ENCODE measurements at regions not wholly inside any gene's neighbourhood (a gene's known extent, or its start where the extent isn't known, plus 50 kb on each side); places are given as distances from the start of the nearest gene placed in this dataset.

DNA sequence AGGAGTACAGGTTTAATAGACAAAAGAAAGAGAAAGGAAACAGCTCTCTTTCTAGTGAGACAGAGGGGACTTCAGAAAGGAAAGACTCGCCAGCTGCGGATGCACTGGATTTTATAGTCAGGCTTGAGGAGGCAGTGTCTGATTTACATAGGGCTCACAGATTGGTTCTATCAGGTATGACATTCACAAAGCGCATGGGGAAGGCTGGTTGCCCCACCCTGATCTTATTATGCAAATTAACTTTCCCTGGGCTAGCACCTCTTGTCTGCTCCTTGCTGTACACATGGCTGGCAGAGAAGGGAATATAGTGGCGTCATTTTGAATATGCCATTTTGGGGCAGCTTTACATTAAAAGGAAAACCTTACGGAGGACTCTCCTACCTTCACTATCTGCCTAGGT, 938.4 kb upstream of the SEMA6D start:
- H3K9ac ChIP-seq (ENCODE audit: low read length), result no peak overlapping the region

DNA sequence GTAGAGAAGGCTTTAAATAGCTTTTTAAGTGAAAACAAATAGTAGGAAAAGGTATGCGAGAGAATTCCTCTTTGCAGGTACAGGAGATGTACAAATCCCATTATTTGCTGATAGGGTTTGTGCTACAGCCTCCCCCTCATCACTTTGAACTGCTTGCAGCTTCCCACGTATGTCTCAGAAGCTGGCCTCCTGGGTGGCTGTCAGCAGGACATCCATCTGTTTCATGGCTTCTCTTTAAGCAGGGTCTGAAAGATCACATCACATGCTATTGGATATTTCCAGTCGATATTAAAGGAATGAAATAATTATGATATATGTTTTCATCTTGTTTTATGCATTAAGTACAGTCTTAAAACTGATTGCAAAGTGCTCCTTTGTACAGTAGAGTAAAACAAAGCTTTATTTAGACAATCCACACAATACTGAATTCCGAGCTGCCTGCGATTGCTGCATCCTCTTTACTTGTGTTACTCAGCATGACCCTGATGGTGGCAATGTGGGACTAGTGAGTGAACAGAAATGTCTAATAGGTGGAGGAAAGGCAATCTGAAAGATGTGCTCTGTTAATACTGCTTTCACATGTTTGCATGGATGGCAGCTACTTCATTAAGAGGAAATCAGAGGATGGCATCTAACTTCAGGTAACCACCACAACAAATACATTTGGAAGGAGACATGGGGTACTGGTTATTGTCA, 930.6 kb upstream of the SEMA6D start:
- no peaks in the 10 kb centered on the region for H3K4me1 ChIP-seq (ENCODE audit: insufficient read depth, low read length, severe bottlenecking)
- no peaks in the 10 kb centered on the region for H3K9me3 ChIP-seq (ENCODE audit: low read length)
- no peak overlapping the region for H3K4me2 ChIP-seq (ENCODE audit: low read length)
- no peak overlapping the region for H2AFZ ChIP-seq (ENCODE audit: low read length)
- TF ChIP-seq, protein P1, sequence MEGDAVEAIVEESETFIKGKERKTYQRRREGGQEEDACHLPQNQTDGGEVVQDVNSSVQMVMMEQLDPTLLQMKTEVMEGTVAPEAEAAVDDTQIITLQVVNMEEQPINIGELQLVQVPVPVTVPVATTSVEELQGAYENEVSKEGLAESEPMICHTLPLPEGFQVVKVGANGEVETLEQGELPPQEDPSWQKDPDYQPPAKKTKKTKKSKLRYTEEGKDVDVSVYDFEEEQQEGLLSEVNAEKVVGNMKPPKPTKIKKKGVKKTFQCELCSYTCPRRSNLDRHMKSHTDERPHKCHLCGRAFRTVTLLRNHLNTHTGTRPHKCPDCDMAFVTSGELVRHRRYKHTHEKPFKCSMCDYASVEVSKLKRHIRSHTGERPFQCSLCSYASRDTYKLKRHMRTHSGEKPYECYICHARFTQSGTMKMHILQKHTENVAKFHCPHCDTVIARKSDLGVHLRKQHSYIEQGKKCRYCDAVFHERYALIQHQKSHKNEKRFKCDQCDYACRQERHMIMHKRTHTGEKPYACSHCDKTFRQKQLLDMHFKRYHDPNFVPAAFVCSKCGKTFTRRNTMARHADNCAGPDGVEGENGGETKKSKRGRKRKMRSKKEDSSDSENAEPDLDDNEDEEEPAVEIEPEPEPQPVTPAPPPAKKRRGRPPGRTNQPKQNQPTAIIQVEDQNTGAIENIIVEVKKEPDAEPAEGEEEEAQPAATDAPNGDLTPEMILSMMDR (IDR thresholded peaks at IDR 0.05; ENCODE audit: low read length), result no peak
- no peak for TF ChIP-seq EZH2 (IDR thresholded peaks at IDR 0.05; ENCODE audit: borderline replicate concordance, low read length)
- no peaks in the 10 kb centered on the region for H3F3A ChIP-seq (ENCODE audit: insufficient read depth, low read length)
- H3K9ac ChIP-seq (ENCODE audit: low read length), result no peak overlapping the region
- H3K27ac ChIP-seq (ENCODE audit: low read depth, low read length, poor library complexity, severe bottlenecking), result no peak overlapping the region
- H3K36me3 ChIP-seq (ENCODE audit: insufficient read depth, low read length), result no peaks in the 10 kb centered on the region
- no peaks in the 10 kb centered on the region for H4K20me1 ChIP-seq (ENCODE audit: insufficient read depth, low read length)
- H3K9me2 ChIP-seq (ENCODE audit: low read depth, low read length), result no peaks in the 10 kb centered on the region
- H3K79me2 ChIP-seq (ENCODE audit: insufficient read depth, low read length), result no peaks in the 10 kb centered on the region
- no peaks in the 10 kb centered on the region for H3K27me3 ChIP-seq (ENCODE audit: insufficient read depth, low read length)
- no peak overlapping the region for H3K4me3 ChIP-seq (ENCODE audit: low read depth, low read length, poor library complexity, severe bottlenecking)

More for the DNA sequence above, 938.4 kb upstream of the SEMA6D start:
- H3K27ac ChIP-seq (ENCODE audit: low read depth, low read length, poor library complexity, severe bottlenecking), result no peak overlapping the region
- H3K9me3 ChIP-seq (ENCODE audit: low read length), result no peaks in the 10 kb centered on the region
- no peaks in the 10 kb centered on the region for H3F3A ChIP-seq (ENCODE audit: insufficient read depth, low read length)
- no peak for TF ChIP-seq EZH2 (IDR thresholded peaks at IDR 0.05; ENCODE audit: borderline replicate concordance, low read length)
- TF ChIP-seq, protein P1 (IDR thresholded peaks at IDR 0.05; ENCODE audit: low read length), result no peak
- H2AFZ ChIP-seq (ENCODE audit: low read length), result no peak overlapping the region
- H3K36me3 ChIP-seq (ENCODE audit: insufficient read depth, low read length), result no peaks in the 10 kb centered on the region
- H3K4me2 ChIP-seq (ENCODE audit: low read length), result no peak overlapping the region
- H3K9me2 ChIP-seq (ENCODE audit: low read depth, low read length), result no peaks in the 10 kb centered on the region
- H3K79me2 ChIP-seq (ENCODE audit: insufficient read depth, low read length), result no peaks in the 10 kb centered on the region
- H3K4me1 ChIP-seq (ENCODE audit: insufficient read depth, low read length, severe bottlenecking), result no peaks in the 10 kb centered on the region
- H3K4me3 ChIP-seq (ENCODE audit: low read depth, low read length, poor library complexity, severe bottlenecking), result no peak overlapping the region
- no peaks in the 10 kb centered on the region for H3K27me3 ChIP-seq (ENCODE audit: insufficient read depth, low read length)
- H4K20me1 ChIP-seq (ENCODE audit: insufficient read depth, low read length), result no peaks in the 10 kb centered on the region

DNA sequence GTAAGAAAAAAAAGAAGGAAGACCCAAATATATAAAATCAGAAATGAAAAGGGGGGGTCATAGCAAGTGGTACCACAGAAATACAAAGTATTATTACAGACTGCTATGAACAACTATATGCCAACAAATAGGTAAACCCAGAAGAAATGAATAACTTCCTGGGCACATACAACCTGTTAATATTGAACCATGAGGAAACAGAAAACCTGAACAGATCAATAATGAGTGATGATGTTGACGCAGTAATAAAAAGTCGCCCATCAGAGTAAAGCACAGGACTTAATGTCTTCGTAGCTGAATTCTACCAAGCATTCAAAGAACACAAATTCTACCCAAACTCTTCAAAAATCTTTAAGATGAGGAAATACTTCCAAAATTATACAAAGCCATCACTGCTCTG, 921.6 kb upstream of the SEMA6D start:
- Histone ChIP-seq H2AFZ (ENCODE audit: low read length) (no peak overlapping the region), H3K79me2 (ENCODE audit: insufficient read depth, low read length) (no peaks in the 10 kb centered on the region), H3K9ac (ENCODE audit: low read length) (no peak overlapping the region), H3K9me2 (ENCODE audit: low read depth, low read length) (no peaks in the 10 kb centered on the region), H4K20me1 (ENCODE audit: insufficient read depth, low read length) (no peaks in the 10 kb centered on the region), H3K4me3 (ENCODE audit: low read depth, low read length, poor library complexity, severe bottlenecking) (no peak overlapping the region), H3K4me1 (ENCODE audit: insufficient read depth, low read length, severe bottlenecking) (no peaks in the 10 kb centered on the region), H3K4me2 (ENCODE audit: low read length) (no peak overlapping the region), H3K27me3 (ENCODE audit: insufficient read depth, low read length) (no peaks in the 10 kb centered on the region), H3K9me3 (ENCODE audit: low read length) (no peaks in the 10 kb centered on the region; the same call in 1 of the 2 replicates), H3K36me3 (ENCODE audit: insufficient read depth, low read length) (no peaks in the 10 kb centered on the region), H3F3A (ENCODE audit: insufficient read depth, low read length) (no peaks in the 10 kb centered on the region), H3K27ac (ENCODE audit: low read depth, low read length, poor library complexity, severe bottlenecking) (no peak overlapping the region)
- TF ChIP-seq, protein P1 (IDR thresholded peaks at IDR 0.05; ENCODE audit: low read length), result no peak
- TF ChIP-seq EZH2 (IDR thresholded peaks at IDR 0.05; ENCODE audit: borderline replicate concordance, low read length), result no peak
